HL-60 (cell line): ENCODE measurements at regions not wholly inside any gene's neighbourhood (a gene's known extent, or its start where the extent isn't known, plus 50 kb on each side); places are given as distances from the start of the nearest gene placed in this dataset.
A peak's percentile ranks its signal among the peaks of the same experiment; 100 is the strongest.

Experiments used
- DNase-seq, 2 experiments: peaks; one replicate each; pipeline ENCODE4 v3.0.0-alpha.2; 2010 to 2020; ENCODE audit warnings: low read depth in 1 of 2, low spot score in 1 of 2
- H3K27ac ChIP-seq: fragments of 250-450 bp; sonication (Bioruptor Pico); replicated peaks from 2 replicates; pipeline ENCODE4 v1.5.1; 2020; ENCODE audit warnings: mild to moderate bottlenecking, moderate library complexity
- H3K27me3 ChIP-seq: fragments of 250-450 bp; sonication (Bioruptor Pico); 2 replicates; pipeline ENCODE4 v1.5.1; 2021; ENCODE audit warnings: mild to moderate bottlenecking, moderate library complexity; ENCODE audit not compliant: insufficient read depth, poor library complexity, severe bottlenecking
- H3K4me3 ChIP-seq: replicated peaks from 2 replicates; pipeline ENCODE4 v1.5.1; 2011; ENCODE audit warnings: mild to moderate bottlenecking, control low read depth, low read length; ENCODE audit not compliant: insufficient read depth
- CTCF ChIP-seq: IDR thresholded peaks from one replicate; pipeline ENCODE4 v1.5.1; 2011; ENCODE audit warnings: low read length, control low read depth, inconsistent platforms; ENCODE audit not compliant: insufficient read depth
- GABPA ChIP-seq: IDR thresholded peaks from 2 replicates; pipeline ENCODE4 v1.6.1; 2012; ENCODE audit warnings: low read depth
- POLR2AphosphoS5 ChIP-seq: IDR thresholded peaks from 2 replicates; pipeline ENCODE4 v1.6.1; 2012; ENCODE audit warnings: low read depth
- REST ChIP-seq: IDR thresholded peaks from 2 replicates; pipeline ENCODE4 v1.6.1; 2012; ENCODE audit warnings: low read depth; ENCODE audit not compliant: insufficient replicate concordance
- SPI1 ChIP-seq: IDR thresholded peaks from 2 replicates; pipeline ENCODE4 v1.6.1; 2012; ENCODE audit warnings: low read depth, mild to moderate bottlenecking, borderline replicate concordance

GRCh38 chr3:98647197-98647596, 53.8 kb upstream of the CPOX start:
- no peak for TF ChIP-seq SPI1
- no peak for TF ChIP-seq REST
- TF ChIP-seq POLR2AphosphoS5: no peak
- no peak for TF ChIP-seq GABPA
- TF ChIP-seq CTCF: no peak
- Histone ChIP-seq H3K4me3 (no peak overlapping the region), H3K27me3 (no peaks in the 10 kb centered on the region), H3K27ac (no peak overlapping the region)
- DNase-seq: no peak

GRCh38 chr3:98650971-98651779, 57.8 kb upstream of the CPOX start:
- peak in 1 of 2 experiments; percentile 33 for DNase-seq
- Histone ChIP-seq H3K4me3 (no peak overlapping the region), H3K27ac (no peak overlapping the region), H3K27me3 (no peaks in the 10 kb centered on the region)
- TF ChIP-seq CTCF: no peak
- no peak for TF ChIP-seq REST
- TF ChIP-seq SPI1: no peak
- TF ChIP-seq GABPA: no peak
- no peak for TF ChIP-seq POLR2AphosphoS5

GRCh38 chr3:98651780-98652077, 58.3 kb upstream of the CPOX start:
- Histone ChIP-seq H3K4me3 (no peak overlapping the region), H3K27me3 (no peaks in the 10 kb centered on the region), H3K27ac (no peak overlapping the region)
- DNase-seq: no peak
- TF ChIP-seq GABPA: no peak
- TF ChIP-seq REST: no peak
- TF ChIP-seq POLR2AphosphoS5: no peak
- no peak for TF ChIP-seq CTCF
- no peak for TF ChIP-seq SPI1
